ENCODE measurements at regions not wholly inside any gene's neighbourhood (a gene's known extent, or its start where the extent isn't known, plus 50 kb on each side); places are given as distances from the start of the nearest gene placed in this dataset.

- TF ChIP-seq CTCF (IDR thresholded peaks at IDR 0.05 in 2 of 3, conservative IDR thresholded peaks at IDR 0.05 in 1 of 3; ENCODE audit: insufficient read depth in 2 of 3, low read depth in 1 of 3, low read length in 3 of 3), result peak in 1 of 3 experiments; percentile 26; a peak in 1 of 6 replicates
- TF ChIP-seq EZH2 (IDR thresholded peaks at IDR 0.05; ENCODE audit: borderline replicate concordance, low read depth, low read length), result no peak
- TF ChIP-seq BCLAF1 (IDR thresholded peaks at IDR 0.05; ENCODE audit: borderline replicate concordance in 1 of 2, control insufficient read depth in 1 of 2, low read depth in 2 of 2, low read length in 1 of 2), result no peak
- no peak for TF ChIP-seq TEAD4 (IDR thresholded peaks at IDR 0.05; ENCODE audit: low read length)
- no peak for TF ChIP-seq TEAD4 (CRISPR knock-in tag; IDR thresholded peaks at IDR 0.05; ENCODE audit: borderline replicate concordance)
- no peak for TF ChIP-seq NRF1 (conservative IDR thresholded peaks at IDR 0.05 in 1 of 2, IDR thresholded peaks at IDR 0.05 in 1 of 2)
- no peak for TF ChIP-seq KAT2B (IDR thresholded peaks at IDR 0.05; ENCODE audit: low read depth, low read length)
- TF ChIP-seq SP2 (IDR thresholded peaks at IDR 0.05; ENCODE audit: extremely low read depth, low read depth, low read length, poor library complexity, severe bottlenecking), result no peak
- TF ChIP-seq NFIC (IDR thresholded peaks at IDR 0.05), result no peak
- no peak for TF ChIP-seq MCM7 (IDR thresholded peaks at IDR 0.05)
- TF ChIP-seq STAG1 (CRISPR knock-in tag; IDR thresholded peaks at IDR 0.05; ENCODE audit: borderline replicate concordance), result no peak
- TF ChIP-seq E2F8 (IDR thresholded peaks at IDR 0.05; ENCODE audit: low read depth, partially characterized antibody), result no peak
- no peak for TF ChIP-seq YY1 (IDR thresholded peaks at IDR 0.05; ENCODE audit: borderline replicate concordance in 1 of 3, control insufficient read depth in 1 of 3, extremely low read depth in 1 of 3, insufficient read depth in 3 of 3, insufficient read length in 1 of 3, insufficient replicate concordance in 2 of 3, low read depth in 1 of 3, low read length in 2 of 3)
- TF ChIP-seq BDP1 (IDR thresholded peaks at IDR 0.05; ENCODE audit: insufficient read depth, insufficient read length), result no peak
Observed at GRCh38 chr4:89482251-89482650, 174.7 kb upstream of the GPRIN3 start.
